ENCODE measurements at regions not wholly inside any gene's neighbourhood (a gene's known extent, or its start where the extent isn't known, plus 50 kb on each side); places are given as distances from the start of the nearest gene placed in this dataset.

DNA sequence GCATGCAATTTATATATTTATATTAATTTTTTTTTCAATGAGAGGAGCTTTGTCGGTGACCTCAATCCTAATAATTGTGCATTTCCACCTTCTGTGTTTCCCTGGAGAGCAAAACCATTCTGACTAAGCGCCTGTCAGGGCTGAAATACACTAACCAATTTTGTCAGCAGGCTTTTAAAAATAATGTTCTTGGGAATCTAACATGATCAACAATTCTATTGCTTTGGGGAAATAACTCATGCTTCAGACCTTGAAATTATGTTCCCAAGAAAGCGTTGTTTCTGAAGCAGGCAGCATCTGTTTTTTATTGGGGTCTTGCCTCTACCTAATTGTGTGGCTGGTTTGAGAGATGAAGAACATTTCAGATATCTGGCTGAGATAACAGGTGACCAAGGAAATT lies 129.1 kb upstream of the ALKAL2 start:
- H4K91ac ChIP-seq (ENCODE audit: low read depth, low read length, poor library complexity): no peak overlapping the region

DNA sequence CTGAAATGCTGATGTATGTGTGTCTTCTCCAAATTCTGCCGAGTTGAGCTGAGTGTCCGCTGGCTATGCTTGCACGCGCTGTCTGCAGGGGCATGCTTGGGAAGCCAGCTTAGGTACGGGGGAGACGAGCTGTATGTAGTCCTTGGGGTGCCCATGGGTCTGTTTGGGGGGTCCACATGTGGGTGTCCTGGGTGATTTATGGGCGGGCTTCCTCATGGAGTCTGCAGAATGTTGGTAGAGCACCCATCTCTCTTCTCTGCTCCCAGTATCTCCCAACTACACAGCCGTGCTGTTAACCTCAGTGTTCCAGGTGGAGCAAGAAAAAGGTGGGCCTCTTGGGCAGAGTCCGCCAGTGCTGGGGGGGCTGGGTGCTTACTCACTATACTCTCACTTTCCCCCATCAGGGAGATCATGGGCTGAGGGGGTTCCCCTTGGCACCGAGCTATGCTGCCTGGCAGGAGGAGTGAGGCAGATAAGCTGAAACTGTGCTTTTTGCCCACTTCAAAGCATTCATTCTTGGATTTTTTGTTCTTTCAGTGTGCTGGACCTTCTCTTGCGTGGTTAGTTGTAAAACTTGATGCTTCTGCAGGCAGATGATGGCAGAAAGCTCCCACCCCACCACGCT lies 128.2 kb upstream of the ALKAL2 start:
- no peak overlapping the region for H2AFZ ChIP-seq (ENCODE audit: low read length)
- no peak overlapping the region for H3K9ac ChIP-seq (ENCODE audit: low read depth, low read length, poor library complexity)
- H3K4me2 ChIP-seq (ENCODE audit: insufficient read depth, low read length, poor library complexity, severe bottlenecking): no peak overlapping the region
- H3K4me3 ChIP-seq (ENCODE audit: low read length in 2 of 2): no peak overlapping the region
- no CpG with 5 or more reads among the region's 12 CpGs for WGBS, 2 donors (ENCODE audit: extremely low coverage in 2 of 2, insufficient read length in 2 of 2, insufficient replicate concordance in 1 of 2)
- H3K14ac ChIP-seq (ENCODE audit: low read length): no peak overlapping the region
- no peak overlapping the region for H3K4ac ChIP-seq (ENCODE audit: low read length)
- H4K91ac ChIP-seq (ENCODE audit: low read depth, low read length, poor library complexity): peak overlapping the region; percentile 79
- no peaks in the 10 kb centered on the region for H3K79me1 ChIP-seq (ENCODE audit: low read depth, low read length)
- no peaks in the 10 kb centered on the region for H3K27me3 ChIP-seq (ENCODE audit: control insufficient read depth in 3 of 3, insufficient read depth in 3 of 3, low read depth in 1 of 3, low read length in 3 of 3)
- H2AK5ac ChIP-seq (ENCODE audit: low read depth, low read length): no peak overlapping the region
- no peak overlapping the region for H4K8ac ChIP-seq (ENCODE audit: low read depth, low read length)
- no peak overlapping the region for H3K23ac ChIP-seq (ENCODE audit: low read depth, low read length, poor library complexity)
- no peak overlapping the region for H2BK12ac ChIP-seq (ENCODE audit: low read length)
- H2BK120ac ChIP-seq (ENCODE audit: low read depth, low read length): peak overlapping the region; percentile 31
- no peak overlapping the region for H3K18ac ChIP-seq (ENCODE audit: low read length)
- no peak for DNase-seq (ENCODE audit: low spot score)
- H3K9me3 ChIP-seq (replicated peaks in 1 of 2; ENCODE audit: control insufficient read depth in 2 of 2, insufficient read depth in 1 of 2, low read depth in 1 of 2, low read length in 2 of 2): peaks cover 0 to 5% of the 10 kb centered on the region in 2 donors
- no peaks in the 10 kb centered on the region for H3K36me3 ChIP-seq (replicated peaks in 1 of 2; ENCODE audit: control insufficient read depth in 2 of 2, insufficient read depth in 2 of 2, low read length in 2 of 2)
- H3K27ac ChIP-seq (replicated peaks; ENCODE audit: low read length): no peak overlapping the region
- no peak overlapping the region for H2BK5ac ChIP-seq (ENCODE audit: low read length)
- H3K4me1 ChIP-seq (ENCODE audit: control insufficient read depth in 2 of 2, insufficient read depth in 1 of 2, low read depth in 1 of 2, low read length in 2 of 2): no peaks in the 10 kb centered on the region
- no peak overlapping the region for H2BK15ac ChIP-seq (ENCODE audit: low read length)

More for the DNA sequence above, 129.1 kb upstream of the ALKAL2 start:
- Histone ChIP-seq H3K4me3 (ENCODE audit: low read length in 2 of 2) (no peak overlapping the region), H3K4me2 (ENCODE audit: insufficient read depth, low read length, poor library complexity, severe bottlenecking) (no peak overlapping the region), H3K27me3 (ENCODE audit: control insufficient read depth in 3 of 3, insufficient read depth in 3 of 3, low read depth in 1 of 3, low read length in 3 of 3) (no peaks in the 10 kb centered on the region), H2AFZ (ENCODE audit: low read length) (no peak overlapping the region), H2AK5ac (ENCODE audit: low read depth, low read length) (no peak overlapping the region), H3K18ac (ENCODE audit: low read length) (no peak overlapping the region), H3K27ac (replicated peaks; ENCODE audit: low read length) (no peak overlapping the region), H3K36me3 (replicated peaks in 1 of 2; ENCODE audit: control insufficient read depth in 2 of 2, insufficient read depth in 2 of 2, low read length in 2 of 2) (no peaks in the 10 kb centered on the region), H2BK12ac (ENCODE audit: low read length) (no peak overlapping the region), H3K4ac (ENCODE audit: low read length) (no peak overlapping the region), H2BK15ac (ENCODE audit: low read length) (no peak overlapping the region), H2BK5ac (ENCODE audit: low read length) (no peak overlapping the region), H4K8ac (ENCODE audit: low read depth, low read length) (no peak overlapping the region), H3K9me3 (replicated peaks in 1 of 2; ENCODE audit: control insufficient read depth in 2 of 2, insufficient read depth in 1 of 2, low read depth in 1 of 2, low read length in 2 of 2) (peaks cover 0 to 7% of the 10 kb centered on the region in 2 donors), H3K14ac (ENCODE audit: low read length) (no peak overlapping the region), H3K4me1 (ENCODE audit: control insufficient read depth in 2 of 2, insufficient read depth in 1 of 2, low read depth in 1 of 2, low read length in 2 of 2) (no peaks in the 10 kb centered on the region), H3K23ac (ENCODE audit: low read depth, low read length, poor library complexity) (no peak overlapping the region), H3K79me1 (ENCODE audit: low read depth, low read length) (no peaks in the 10 kb centered on the region), H3K9ac (ENCODE audit: low read depth, low read length, poor library complexity) (no peak overlapping the region), H2BK120ac (ENCODE audit: low read depth, low read length) (no peak overlapping the region)
- DNase-seq (ENCODE audit: low spot score): no peak
- whole genome bisulfite sequencing, 2 donors (ENCODE audit: extremely low coverage in 2 of 2, insufficient read length in 2 of 2, insufficient replicate concordance in 1 of 2): no CpG with 5 or more reads among the region's 3 CpGs

DNA sequence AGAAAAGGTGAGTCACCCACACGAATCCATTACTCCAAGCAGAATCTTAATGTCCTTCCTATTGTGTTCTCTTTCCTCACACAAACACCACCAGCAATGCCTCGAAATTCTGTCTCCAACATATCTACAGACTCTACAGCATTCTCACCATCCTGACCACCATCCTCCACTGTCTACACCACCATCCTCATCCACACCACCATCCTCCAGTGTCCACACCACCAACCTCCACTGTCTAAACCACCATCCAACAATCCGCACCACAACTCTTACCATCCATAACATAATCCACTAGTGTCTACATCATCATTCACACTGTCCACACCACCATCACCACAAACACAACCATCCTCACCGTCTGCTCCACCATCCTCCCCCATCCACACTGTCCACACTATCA lies 121.6 kb upstream of the ALKAL2 start:
- no peak overlapping the region for H2BK120ac ChIP-seq (ENCODE audit: low read depth, low read length)
- no peak overlapping the region for H4K91ac ChIP-seq (ENCODE audit: low read depth, low read length, poor library complexity)

DNA sequence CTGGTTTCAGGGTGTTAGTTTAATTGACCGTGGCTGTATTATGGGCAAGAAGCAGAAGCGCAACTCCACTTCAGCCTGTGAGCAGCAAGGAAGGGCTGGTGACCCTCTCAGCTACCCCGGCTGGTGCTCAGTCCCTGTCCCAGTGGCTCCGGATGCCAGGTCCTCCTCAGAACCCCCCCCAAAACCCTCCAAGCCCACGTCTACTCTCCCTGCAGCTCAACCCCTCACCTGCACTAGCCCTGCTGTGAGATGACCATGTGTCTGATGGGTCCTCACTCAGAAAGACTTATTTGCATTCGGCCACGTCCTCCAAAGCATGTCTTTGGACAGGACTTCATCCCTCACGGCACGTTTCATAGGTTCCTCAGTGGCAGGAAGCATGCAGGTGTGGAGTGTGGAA lies 119.7 kb upstream of the ALKAL2 start:
- WGBS, 2 donors (ENCODE audit: extremely low coverage in 2 of 2, insufficient read length in 2 of 2, insufficient replicate concordance in 1 of 2): no CpG with 5 or more reads among the region's 9 CpGs
- Histone ChIP-seq H3K4me1 (ENCODE audit: control insufficient read depth in 2 of 2, insufficient read depth in 1 of 2, low read depth in 1 of 2, low read length in 2 of 2) (peaks cover 2 to 3% of the 10 kb centered on the region in 2 donors), H3K27me3 (ENCODE audit: control insufficient read depth in 3 of 3, insufficient read depth in 3 of 3, low read depth in 1 of 3, low read length in 3 of 3) (peaks cover 0 to 2% (median 0%) of the 10 kb centered on the region in 3 experiments), H3K27ac (replicated peaks; ENCODE audit: low read length) (no peak overlapping the region), H3K4me3 (ENCODE audit: low read length in 2 of 2) (no peak overlapping the region), H3K14ac (ENCODE audit: low read length) (no peak overlapping the region), H2BK12ac (ENCODE audit: low read length) (no peak overlapping the region), H4K91ac (ENCODE audit: low read depth, low read length, poor library complexity) (no peak overlapping the region), H2BK15ac (ENCODE audit: low read length) (no peak overlapping the region), H2AFZ (ENCODE audit: low read length) (no peak overlapping the region), H3K18ac (ENCODE audit: low read length) (no peak overlapping the region), H3K4ac (ENCODE audit: low read length) (no peak overlapping the region), H3K23ac (ENCODE audit: low read depth, low read length, poor library complexity) (no peak overlapping the region), H3K79me1 (ENCODE audit: low read depth, low read length) (no peaks in the 10 kb centered on the region), H2BK120ac (ENCODE audit: low read depth, low read length) (no peak overlapping the region), H4K8ac (ENCODE audit: low read depth, low read length) (no peak overlapping the region), H2AK5ac (ENCODE audit: low read depth, low read length) (no peak overlapping the region), H2BK5ac (ENCODE audit: low read length) (no peak overlapping the region), H3K9me3 (replicated peaks in 1 of 2; ENCODE audit: control insufficient read depth in 2 of 2, insufficient read depth in 1 of 2, low read depth in 1 of 2, low read length in 2 of 2) (peaks cover 8 to 10% of the 10 kb centered on the region in 2 donors), H3K4me2 (ENCODE audit: insufficient read depth, low read length, poor library complexity, severe bottlenecking) (no peak overlapping the region), H3K36me3 (replicated peaks in 1 of 2; ENCODE audit: control insufficient read depth in 2 of 2, insufficient read depth in 2 of 2, low read length in 2 of 2) (peaks cover 0 to 2% of the 10 kb centered on the region in 2 donors), H3K9ac (ENCODE audit: low read depth, low read length, poor library complexity) (no peak overlapping the region)
- no peak for DNase-seq (ENCODE audit: low spot score)

More for the DNA sequence above, 121.6 kb upstream of the ALKAL2 start:
- Histone ChIP-seq H2AFZ (ENCODE audit: low read length) (no peak overlapping the region), H2BK15ac (ENCODE audit: low read length) (no peak overlapping the region), H2AK5ac (ENCODE audit: low read depth, low read length) (no peak overlapping the region), H3K18ac (ENCODE audit: low read length) (no peak overlapping the region), H3K23ac (ENCODE audit: low read depth, low read length, poor library complexity) (no peak overlapping the region), H3K27ac (replicated peaks; ENCODE audit: low read length) (no peak overlapping the region), H3K9me3 (replicated peaks in 1 of 2; ENCODE audit: control insufficient read depth in 2 of 2, insufficient read depth in 1 of 2, low read depth in 1 of 2, low read length in 2 of 2) (peaks cover 6 to 7% of the 10 kb centered on the region in 2 donors), H3K27me3 (ENCODE audit: control insufficient read depth in 3 of 3, insufficient read depth in 3 of 3, low read depth in 1 of 3, low read length in 3 of 3) (peaks cover 0 to 2% (median 0%) of the 10 kb centered on the region in 3 experiments), H3K4me2 (ENCODE audit: insufficient read depth, low read length, poor library complexity, severe bottlenecking) (no peak overlapping the region), H3K36me3 (replicated peaks in 1 of 2; ENCODE audit: control insufficient read depth in 2 of 2, insufficient read depth in 2 of 2, low read length in 2 of 2) (peaks cover 0 to 2% of the 10 kb centered on the region in 2 donors), H2BK5ac (ENCODE audit: low read length) (no peak overlapping the region), H2BK12ac (ENCODE audit: low read length) (no peak overlapping the region), H4K8ac (ENCODE audit: low read depth, low read length) (no peak overlapping the region), H3K4me3 (ENCODE audit: low read length in 2 of 2) (peak overlapping the region in 1 of 2 donors; percentile 67), H3K4me1 (ENCODE audit: control insufficient read depth in 2 of 2, insufficient read depth in 1 of 2, low read depth in 1 of 2, low read length in 2 of 2) (peaks cover 2 to 3% of the 10 kb centered on the region in 2 donors), H3K9ac (ENCODE audit: low read depth, low read length, poor library complexity) (no peak overlapping the region), H3K79me1 (ENCODE audit: low read depth, low read length) (no peaks in the 10 kb centered on the region), H3K4ac (ENCODE audit: low read length) (no peak overlapping the region), H3K14ac (ENCODE audit: low read length) (no peak overlapping the region)
- DNase-seq (ENCODE audit: low spot score): no peak
- 100% methylated on average over 1 of the region's 4 CpGs; no CpG with 5 or more reads in 1 of the 2 donors for WGBS, 2 donors (ENCODE audit: extremely low coverage in 2 of 2, insufficient read length in 2 of 2, insufficient replicate concordance in 1 of 2)

Measured in neuronal stem cell (in vitro differentiated cells).